Stomach (tissue), 8 donors: ENCODE measurements at regions not wholly inside any gene's neighbourhood (a gene's known extent, or its start where the extent isn't known, plus 50 kb on each side); places are given as distances from the start of the nearest gene placed in this dataset.

ENCODE experiments used
- DNase-seq, 2 donors: peaks; one replicate each; pipeline versions ENCODE4 v3.0.0 to v3.0.0-alpha.2; 2013 to 2019
- H3K27ac ChIP-seq, 5 donors: fragments of 200-600 bp in 4 of 5; sonication (generic) in 4 of 5; one replicate each; pipeline ENCODE4 v1.5.1; 2013 to 2019; ENCODE audit warnings: mild to moderate bottlenecking in 1 of 5, moderate library complexity in 1 of 5
- H3K27me3 ChIP-seq, 3 donors: fragments of 200-600 bp; sonication (generic); one replicate each; pipeline ENCODE4 v1.5.1; 2017 to 2019; ENCODE audit warnings: mixed run types in 1 of 3
- H3K36me3 ChIP-seq, 4 donors: fragments of 200-600 bp; sonication (generic); 1 replicate in 3 of 4; 2 replicates in 1 of 4; pipeline ENCODE4 v1.5.1; 2016 to 2019
- H3K4me1 ChIP-seq, 4 donors: fragments of 200-600 bp; sonication (generic); one replicate each; pipeline ENCODE4 v1.5.1; 2016 to 2019
- H3K4me3 ChIP-seq, 4 donors: fragments of 200-600 bp; sonication (generic) in 3 of 4; one replicate each; pipeline ENCODE4 v1.5.1; 2016 to 2019; ENCODE audit warnings: mild to moderate bottlenecking in 1 of 4
- H3K9me3 ChIP-seq, 4 donors: fragments of 200-600 bp; sonication (generic); one replicate each; pipeline ENCODE4 v1.5.1; 2016 to 2019
- EP300 ChIP-seq: sonication (generic); formaldehyde crosslinking; IDR thresholded peaks from one replicate; pipeline ENCODE4 v1.6.1; 2017; ENCODE audit warnings: antibody characterized with exemption
- POLR2A ChIP-seq, 4 donors: fragments of 450-650 bp; IDR thresholded peaks; one replicate each; pipeline ENCODE4 v1.6.1; 2016; ENCODE audit warnings: antibody characterized with exemption in 4 of 4, control low read depth in 2 of 4, mild to moderate bottlenecking in 1 of 4, moderate library complexity in 1 of 4
- POLR2AphosphoS5 ChIP-seq, 3 donors: sonication (generic); formaldehyde crosslinking; IDR thresholded peaks; one replicate each; pipeline ENCODE4 v1.6.1; 2016; ENCODE audit warnings: antibody characterized with exemption in 3 of 3
- WGBS, 5 donors: extraction: QIAGEN DNeasy Blood & Tissue Kit in 3 of 5; methylation state at CpG; one replicate each; pipeline versions ENCODE4 v1.1.5 to v1.1.7; 2013 to 2018; 5-methylcytosine and 5-hydroxymethylcytosine counted together
- intact Hi-C: fragments of 100-400 bp; cut with DNase I; formaldehyde crosslinking; loops from one replicate; pipeline ENCODE4 v1.15.1; 2023; ENCODE audit warnings: low total_unique reads
- TF ChIP-seq, protein P1 (sequence below), 7 experiments: fragments of 450-650 bp in 4 of 7; fragments of 200-600 bp in 3 of 7; sonication (generic) in 3 of 7; IDR thresholded peaks; one replicate each; pipeline ENCODE4 v1.5.1; 2016 to 2019; ENCODE audit warnings: antibody characterized with exemption in 7 of 7, control low read depth in 2 of 7, mild to moderate bottlenecking in 1 of 7
- donor health status: healthy with polysubstance abuse.
- donor health status: Bipolar disorder and iron deficiency.
- donor health status: healthy.

DNA sequence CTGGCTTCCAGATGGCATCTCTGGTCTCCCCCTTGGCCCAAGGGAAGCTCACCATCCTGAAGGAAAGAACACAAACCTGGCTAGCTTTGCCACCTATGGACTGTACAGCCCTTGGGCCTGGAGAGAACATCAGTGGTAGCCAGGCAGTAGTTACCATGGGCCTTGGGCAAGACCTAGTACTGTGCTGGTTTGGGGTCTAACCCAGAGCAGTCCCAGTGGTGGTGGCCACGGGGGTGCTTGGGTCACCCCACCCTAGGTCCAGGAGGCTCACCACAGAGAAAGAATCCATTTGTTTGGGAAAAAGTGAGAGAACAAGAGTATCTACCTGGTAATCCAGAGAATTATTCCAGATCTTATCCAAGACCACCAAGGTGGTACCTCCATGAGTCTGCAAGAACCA lies 290.7 kb upstream of the PPP1R2C start:
- Histone ChIP-seq H3K36me3 (no peaks in the 10 kb centered on the region), H3K4me3 (no peak overlapping the region), H3K9me3 (no peaks in the 10 kb centered on the region), H3K27ac (no peak overlapping the region), H3K4me1 (no peaks in the 10 kb centered on the region), H3K27me3 (no peaks in the 10 kb centered on the region)
- TF ChIP-seq POLR2A (IDR thresholded peaks at IDR 0.05) (no peak), EP300 (no peak), POLR2AphosphoS5 (IDR thresholded peaks at IDR 0.05) (no peak)
- TF ChIP-seq, protein P1, sequence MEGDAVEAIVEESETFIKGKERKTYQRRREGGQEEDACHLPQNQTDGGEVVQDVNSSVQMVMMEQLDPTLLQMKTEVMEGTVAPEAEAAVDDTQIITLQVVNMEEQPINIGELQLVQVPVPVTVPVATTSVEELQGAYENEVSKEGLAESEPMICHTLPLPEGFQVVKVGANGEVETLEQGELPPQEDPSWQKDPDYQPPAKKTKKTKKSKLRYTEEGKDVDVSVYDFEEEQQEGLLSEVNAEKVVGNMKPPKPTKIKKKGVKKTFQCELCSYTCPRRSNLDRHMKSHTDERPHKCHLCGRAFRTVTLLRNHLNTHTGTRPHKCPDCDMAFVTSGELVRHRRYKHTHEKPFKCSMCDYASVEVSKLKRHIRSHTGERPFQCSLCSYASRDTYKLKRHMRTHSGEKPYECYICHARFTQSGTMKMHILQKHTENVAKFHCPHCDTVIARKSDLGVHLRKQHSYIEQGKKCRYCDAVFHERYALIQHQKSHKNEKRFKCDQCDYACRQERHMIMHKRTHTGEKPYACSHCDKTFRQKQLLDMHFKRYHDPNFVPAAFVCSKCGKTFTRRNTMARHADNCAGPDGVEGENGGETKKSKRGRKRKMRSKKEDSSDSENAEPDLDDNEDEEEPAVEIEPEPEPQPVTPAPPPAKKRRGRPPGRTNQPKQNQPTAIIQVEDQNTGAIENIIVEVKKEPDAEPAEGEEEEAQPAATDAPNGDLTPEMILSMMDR (IDR thresholded peaks at IDR 0.05) = no peak
- 70 to 100% (median 94%) methylated on average over 1 of the region's 1 CpG; no CpG with 5 or more reads in 1 of the 5 donors for WGBS, 5 donors
- no peak for DNase-seq
- intact Hi-C loops = no loop called here

DNA sequence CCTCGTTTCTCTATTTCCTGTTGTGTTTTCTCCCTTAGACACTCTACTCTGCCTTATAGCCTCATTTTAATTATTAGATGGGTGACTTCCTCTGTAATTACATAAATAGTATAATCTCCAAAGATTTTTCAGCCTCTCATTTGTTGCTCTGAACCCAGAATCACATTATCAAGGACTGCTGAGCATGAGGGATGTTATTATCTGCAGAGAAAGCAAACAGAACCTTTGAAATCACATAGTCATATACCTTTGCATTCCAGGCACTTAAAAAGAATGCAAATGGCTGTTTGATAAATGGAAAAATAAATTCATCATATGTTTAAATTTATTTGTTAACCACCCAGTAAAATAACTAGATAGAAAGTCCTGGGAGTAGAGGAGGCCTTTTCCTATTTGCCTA lies 305.1 kb upstream of the PPP1R2C start:
- H3K27ac ChIP-seq = no peak overlapping the region
- DNase-seq = no peak
- H3K4me1 ChIP-seq = no peaks in the 10 kb centered on the region
- no peaks in the 10 kb centered on the region for H3K36me3 ChIP-seq
- intact Hi-C loops = no loop called here
- peaks cover 0 to 8% (median 0%) of the 10 kb centered on the region in 4 donors for H3K9me3 ChIP-seq
- peaks cover 0 to 4% (median 0%) of the 10 kb centered on the region in 3 donors for H3K27me3 ChIP-seq
- 36 to 85% (median 58%) methylated on average over 1 of the region's 1 CpG for WGBS, 5 donors
- H3K4me3 ChIP-seq = no peak overlapping the region
- TF ChIP-seq POLR2A (IDR thresholded peaks at IDR 0.05) (no peak), POLR2AphosphoS5 (IDR thresholded peaks at IDR 0.05) (no peak), EP300 (no peak)
- TF ChIP-seq, protein P1 (IDR thresholded peaks at IDR 0.05) = no peak

DNA sequence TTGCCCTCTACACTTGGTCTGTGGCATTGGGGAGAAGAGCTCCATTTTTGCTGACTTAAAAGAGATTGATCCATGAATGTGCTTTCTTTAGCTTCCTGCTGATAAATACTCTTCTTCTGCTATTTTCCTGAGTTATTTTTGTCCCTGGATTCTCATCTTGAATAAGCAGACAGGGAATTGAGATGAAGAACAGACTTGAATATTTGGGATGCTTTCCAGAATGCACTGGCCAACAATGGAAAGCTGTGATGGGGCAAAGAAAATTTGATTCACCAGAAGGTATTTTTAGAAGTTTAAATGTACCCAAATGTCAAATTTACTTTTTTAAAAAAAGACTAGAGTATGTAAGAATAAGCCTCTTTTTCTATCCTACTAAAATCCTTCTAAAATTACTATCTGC lies 309.9 kb upstream of the PPP1R2C start:
- Histone ChIP-seq H3K27ac (no peak overlapping the region), H3K36me3 (no peaks in the 10 kb centered on the region), H3K4me1 (no peaks in the 10 kb centered on the region), H3K4me3 (no peak overlapping the region), H3K9me3 (peaks cover 0 to 8% (median 0%) of the 10 kb centered on the region in 4 donors), H3K27me3 (peaks cover 0 to 4% (median 0%) of the 10 kb centered on the region in 3 donors)
- intact Hi-C loops = no loop called here
- peak in 1 of 2 donors; percentile 11 for DNase-seq
- no peak for TF ChIP-seq EP300

DNA sequence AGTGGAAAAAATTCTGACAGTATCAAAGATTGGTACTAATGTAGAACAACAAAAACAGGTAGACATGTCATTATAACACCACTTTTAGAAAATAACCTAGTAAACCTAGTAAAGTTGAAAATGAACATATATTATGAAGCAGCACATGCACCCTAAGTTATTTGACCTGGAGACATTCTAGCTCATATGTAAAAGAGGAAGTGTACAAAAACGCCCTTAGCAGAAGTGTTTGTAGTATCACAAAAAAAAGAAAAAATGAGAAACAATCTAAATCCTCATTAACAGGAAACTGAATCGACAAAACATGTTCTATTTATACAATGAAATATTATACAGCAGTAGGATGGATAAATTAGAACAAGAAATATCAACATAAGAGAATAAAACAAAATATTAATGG lies 318.9 kb upstream of the PPP1R2C start:
- 47 to 68% (median 60%) methylated on average over 2 of the region's 2 CpGs for WGBS, 5 donors

DNA sequence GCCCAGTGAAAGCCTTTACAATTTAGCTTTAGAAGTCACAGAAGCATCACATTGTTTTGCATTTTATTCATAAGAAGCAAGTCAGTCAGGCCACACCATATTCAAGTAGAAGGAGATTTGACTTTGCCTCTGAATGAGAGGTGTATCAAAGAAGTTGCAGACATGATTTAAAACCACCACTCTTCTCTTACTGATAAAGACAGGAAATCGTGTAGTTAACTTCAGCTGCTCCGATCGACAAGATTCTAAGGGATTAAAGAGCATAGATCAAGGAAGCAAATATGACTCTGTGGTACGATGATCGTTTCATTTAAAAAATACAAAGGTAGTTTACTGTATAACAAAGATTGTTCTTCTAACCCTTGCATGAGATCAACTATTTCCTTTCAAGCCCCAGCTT lies 328.0 kb upstream of the PPP1R2C start:
- no peaks in the 10 kb centered on the region for H3K9me3 ChIP-seq
- DNase-seq = no peak
- no peak overlapping the region for H3K4me3 ChIP-seq
- H3K27me3 ChIP-seq = peaks cover 0 to 5% (median 0%) of the 10 kb centered on the region in 3 donors
- TF ChIP-seq, protein P1 (IDR thresholded peaks at IDR 0.05) = no peak
- TF ChIP-seq POLR2A (IDR thresholded peaks at IDR 0.05) = no peak
- TF ChIP-seq POLR2AphosphoS5 (IDR thresholded peaks at IDR 0.05) = no peak
- TF ChIP-seq EP300 = no peak
- H3K36me3 ChIP-seq = no peaks in the 10 kb centered on the region
- H3K4me1 ChIP-seq = no peaks in the 10 kb centered on the region
- intact Hi-C loops = no loop called here
- WGBS, 5 donors = 77 to 89% (median 82%) methylated on average over 5 of the region's 5 CpGs
- no peak overlapping the region for H3K27ac ChIP-seq

More for the DNA sequence above, 318.9 kb upstream of the PPP1R2C start:
- Histone ChIP-seq H3K4me3 (no peak overlapping the region), H3K27me3 (peaks cover 0 to 14% (median 0%) of the 10 kb centered on the region in 3 donors), H3K27ac (no peak overlapping the region), H3K36me3 (no peaks in the 10 kb centered on the region), H3K4me1 (no peaks in the 10 kb centered on the region), H3K9me3 (no peaks in the 10 kb centered on the region)
- no peak for DNase-seq
- intact Hi-C loops = no loop called here
- no peak for TF ChIP-seq POLR2AphosphoS5 (IDR thresholded peaks at IDR 0.05)
- TF ChIP-seq EP300 = no peak
- no peak for TF ChIP-seq POLR2A (IDR thresholded peaks at IDR 0.05)
- TF ChIP-seq, protein P1 (IDR thresholded peaks at IDR 0.05) = no peak
